Pancreas (tissue), 10 donors: ENCODE measurements at regions not wholly inside any gene's neighbourhood (a gene's known extent, or its start where the extent isn't known, plus 50 kb on each side); places are given as distances from the start of the nearest gene placed in this dataset.

ENCODE experiments used
- ATAC-seq, 4 donors: fragments of 200-7000 bp; cut with Tn5 transposase; one replicate each; pipeline versions ENCODE4 v1.8.0 to v1.9.1; 2020; ENCODE audit warnings: mild to moderate bottlenecking in 4 of 4, moderate library complexity in 4 of 4
- DNase-seq, 6 donors: peaks; one replicate each; pipeline ENCODE4 v3.0.0-alpha.2; 2020
- FAIRE-seq: peaks from 2 replicates; lab custom pipeline; 2012; peaks lifted over from hg19 to GRCh38; lab: Jason Lieb, UNC
- H3K27ac ChIP-seq, 4 donors: fragments of 200-600 bp; sonication (generic); 1 replicate in 3 of 4; 2 replicates in 1 of 4; pipeline versions ENCODE4 v1.5.0 to v1.8.0; 2020
- H3K27me3 ChIP-seq, 4 donors: fragments of 200-600 bp; one replicate each; pipeline ENCODE4 v1.8.0; 2021
- H3K36me3 ChIP-seq, 3 donors: fragments of 200-600 bp; sonication (generic) in 1 of 3; one replicate each; pipeline versions ENCODE4 v1.5.0 to v1.8.0; 2020 to 2021
- H3K4me1 ChIP-seq, 3 donors: fragments of 200-600 bp; one replicate each; pipeline ENCODE4 v1.8.0; 2021
- H3K4me3 ChIP-seq, 4 donors: fragments of 200-600 bp; sonication (generic) in 2 of 4; one replicate each; pipeline versions ENCODE4 v1.5.0 to v1.8.0; 2020 to 2021
- H3K9me3 ChIP-seq, 4 donors: fragments of 200-600 bp; one replicate each; pipeline ENCODE4 v1.8.0; 2021
- WGBS, 2 donors: extraction: QIAGEN DNeasy Blood & Tissue Kit; methylation state at CpG; one replicate each; pipeline ENCODE4 v1.1.7; 2013; 5-methylcytosine and 5-hydroxymethylcytosine counted together
- intact Hi-C, 3 donors: fragments of 100-400 bp; cut with DNase I; formaldehyde crosslinking; loops; one replicate each; pipeline versions ENCODE4 v1.11.1 to v1.14.2; 2022
- TF ChIP-seq, protein P1 (sequence below), 4 donors: fragments of 200-600 bp; sonication (generic) in 3 of 4; IDR thresholded peaks; one replicate each; pipeline versions ENCODE4 v1.5.0 to v1.8.0; 2021; ENCODE audit warnings: antibody characterized with exemption in 4 of 4
- donor health status: healthy with polysubstance abuse.
- donor health status: DM: no; HTN: no; CAD: no; lungs with moderate emphysema.
- donor health status: DM: no; HTN: no; CAD: no.
- donor health status: control.
- donor health status: control.
- donor health status: Bipolar disorder and iron deficiency.
- donor health status: DM: yes; HTN: yes; CAD: no.
- donor health status: DM: no; HTN: no; CAD: no.
- donor health status: DM: no; HTN: no; CAD: no.
- donor health status: DM: yes; HTN: yes; CAD: no.

DNA sequence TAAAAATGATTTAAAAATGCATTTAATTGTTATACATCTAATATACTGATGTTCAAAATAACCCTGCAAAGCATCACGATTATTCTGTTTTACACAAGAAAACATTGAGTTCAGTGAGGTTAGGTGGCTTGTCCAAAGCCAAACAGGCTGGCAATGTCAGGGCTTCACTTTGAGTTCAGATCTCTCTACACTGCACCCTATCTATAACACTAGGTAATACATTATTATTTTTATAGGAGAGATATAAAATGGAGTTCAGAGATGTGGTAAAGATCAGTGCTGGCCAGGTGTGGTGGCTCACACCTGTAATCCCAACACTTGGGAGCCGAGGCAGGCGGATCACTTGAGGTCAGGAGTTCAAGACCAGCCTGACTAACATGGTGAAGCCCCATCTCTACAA, 165.9 kb upstream of the MYO3A start:
- H3K9me3 ChIP-seq, result no peaks in the 10 kb centered on the region
- no peak overlapping the region for H3K27ac ChIP-seq
- WGBS, 2 donors, result 64 to 69% methylated on average over 3 of the region's 3 CpGs
- H3K4me3 ChIP-seq, result no peak overlapping the region
- intact Hi-C loops, result no loop called here
- peaks cover 0 to 8% (median 0%) of the 10 kb centered on the region in 4 donors for H3K27me3 ChIP-seq
- H3K36me3 ChIP-seq, result no peaks in the 10 kb centered on the region
- FAIRE-seq (no peak), DNase-seq (no peak), ATAC-seq (no peak)
- no peaks in the 10 kb centered on the region for H3K4me1 ChIP-seq
- TF ChIP-seq, protein P1, sequence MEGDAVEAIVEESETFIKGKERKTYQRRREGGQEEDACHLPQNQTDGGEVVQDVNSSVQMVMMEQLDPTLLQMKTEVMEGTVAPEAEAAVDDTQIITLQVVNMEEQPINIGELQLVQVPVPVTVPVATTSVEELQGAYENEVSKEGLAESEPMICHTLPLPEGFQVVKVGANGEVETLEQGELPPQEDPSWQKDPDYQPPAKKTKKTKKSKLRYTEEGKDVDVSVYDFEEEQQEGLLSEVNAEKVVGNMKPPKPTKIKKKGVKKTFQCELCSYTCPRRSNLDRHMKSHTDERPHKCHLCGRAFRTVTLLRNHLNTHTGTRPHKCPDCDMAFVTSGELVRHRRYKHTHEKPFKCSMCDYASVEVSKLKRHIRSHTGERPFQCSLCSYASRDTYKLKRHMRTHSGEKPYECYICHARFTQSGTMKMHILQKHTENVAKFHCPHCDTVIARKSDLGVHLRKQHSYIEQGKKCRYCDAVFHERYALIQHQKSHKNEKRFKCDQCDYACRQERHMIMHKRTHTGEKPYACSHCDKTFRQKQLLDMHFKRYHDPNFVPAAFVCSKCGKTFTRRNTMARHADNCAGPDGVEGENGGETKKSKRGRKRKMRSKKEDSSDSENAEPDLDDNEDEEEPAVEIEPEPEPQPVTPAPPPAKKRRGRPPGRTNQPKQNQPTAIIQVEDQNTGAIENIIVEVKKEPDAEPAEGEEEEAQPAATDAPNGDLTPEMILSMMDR (IDR thresholded peaks at IDR 0.05), result no peak

DNA sequence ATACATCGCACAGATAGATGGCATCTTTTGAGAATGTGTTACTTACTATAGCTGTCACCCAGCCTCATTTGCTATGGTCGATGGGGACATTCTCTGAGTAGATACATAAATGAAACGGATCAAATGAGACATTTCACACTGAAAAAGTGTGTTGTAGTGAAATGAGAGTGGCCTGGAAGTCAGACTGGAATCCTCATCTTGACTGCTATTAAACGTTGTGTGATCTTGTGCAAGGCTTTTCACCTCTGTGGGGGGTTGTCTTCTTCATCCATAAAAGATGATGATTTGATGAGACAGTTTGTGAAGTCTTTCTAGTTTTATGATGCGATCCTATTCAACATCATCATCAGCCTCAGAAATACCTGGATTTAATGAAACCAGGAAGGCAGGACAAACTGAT, 155.4 kb upstream of the MYO3A start:
- Histone ChIP-seq H3K27me3 (no peaks in the 10 kb centered on the region), H3K27ac (no peak overlapping the region), H3K36me3 (no peaks in the 10 kb centered on the region), H3K4me1 (no peaks in the 10 kb centered on the region), H3K4me3 (no peak overlapping the region), H3K9me3 (no peaks in the 10 kb centered on the region)
- TF ChIP-seq, protein P1 (IDR thresholded peaks at IDR 0.05), result no peak
- ATAC-seq (no peak), DNase-seq (no peak), FAIRE-seq (no peak)
- intact Hi-C loops, result no loop called here
- 58 to 66% methylated on average over 5 of the region's 5 CpGs for WGBS, 2 donors

DNA sequence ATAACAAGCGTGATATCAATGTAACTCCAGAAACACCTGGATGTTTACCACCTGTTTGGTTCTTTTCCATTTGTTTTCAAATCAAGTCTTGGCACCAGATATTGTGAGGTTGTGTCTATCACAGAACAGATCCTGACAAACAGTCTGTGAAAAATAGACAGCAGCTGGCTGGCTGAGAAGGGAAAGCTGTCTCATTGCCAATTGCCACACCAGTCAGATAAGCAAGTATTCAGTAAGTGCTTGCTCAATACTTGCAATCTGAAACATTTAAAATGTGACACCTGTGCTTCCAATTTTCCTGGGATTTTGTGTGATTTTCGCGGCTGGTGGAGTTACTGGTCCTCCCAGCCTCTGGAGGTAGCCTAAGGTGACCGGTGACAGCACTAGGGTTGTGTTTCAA, 147.9 kb upstream of the MYO3A start:
- ATAC-seq, result peak in 3 of 4 donors; percentile 59 to 71 (median 61)

DNA sequence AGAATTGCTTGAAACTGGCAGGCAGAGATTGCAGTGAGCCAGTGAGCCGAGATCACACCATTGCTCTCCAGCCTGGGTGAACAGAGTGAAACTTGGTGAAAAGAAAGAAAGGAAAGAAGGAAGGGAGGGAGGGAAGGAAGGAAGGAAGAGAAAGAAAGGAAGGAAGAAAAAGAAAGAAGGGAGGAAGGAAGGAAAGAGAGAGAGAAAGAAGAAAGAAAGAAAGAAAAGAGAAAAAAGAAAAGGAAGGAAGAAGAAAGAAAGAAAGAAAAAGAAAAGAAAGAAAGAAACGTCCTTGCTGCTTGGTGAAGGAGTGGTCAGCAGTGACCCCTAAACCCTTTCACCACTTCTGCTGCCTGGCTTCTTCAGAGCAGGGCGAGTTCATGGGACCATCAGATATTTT, 147.1 kb upstream of the MYO3A start:
- WGBS, 2 donors, result 59 to 70% methylated on average over 3 of the region's 3 CpGs
- ATAC-seq, result no peak
- H3K36me3 ChIP-seq, result no peaks in the 10 kb centered on the region
- peaks cover 0 to 5% (median 0%) of the 10 kb centered on the region in 3 donors for H3K4me1 ChIP-seq
- H3K27me3 ChIP-seq, result no peaks in the 10 kb centered on the region
- DNase-seq, result no peak
- TF ChIP-seq, protein P1 (IDR thresholded peaks at IDR 0.05), result no peak
- no peak overlapping the region for H3K4me3 ChIP-seq
- intact Hi-C loops, result no loop called here
- H3K27ac ChIP-seq, result no peak overlapping the region
- FAIRE-seq, result no peak
- H3K9me3 ChIP-seq, result no peaks in the 10 kb centered on the region

More for the DNA sequence above, 147.9 kb upstream of the MYO3A start:
- no peaks in the 10 kb centered on the region for H3K9me3 ChIP-seq
- H3K27ac ChIP-seq, result no peak overlapping the region
- no peak for FAIRE-seq
- TF ChIP-seq, protein P1 (IDR thresholded peaks at IDR 0.05), result no peak
- no peaks in the 10 kb centered on the region for H3K27me3 ChIP-seq
- peak in 2 of 6 donors; percentile 4 to 15 for DNase-seq
- no peaks in the 10 kb centered on the region for H3K36me3 ChIP-seq
- H3K4me3 ChIP-seq, result no peak overlapping the region
- intact Hi-C loops, result no loop called here
- 18 to 20% methylated on average over 4 of the region's 4 CpGs for WGBS, 2 donors
- H3K4me1 ChIP-seq, result peaks cover 0 to 5% (median 0%) of the 10 kb centered on the region in 3 donors

- H3K27ac ChIP-seq, result no peak overlapping the region
- no peaks in the 10 kb centered on the region for H3K4me1 ChIP-seq
- no peak overlapping the region for H3K4me3 ChIP-seq
- FAIRE-seq, result no peak
- no peak for ATAC-seq
- no peak for DNase-seq
- 73 to 86% methylated on average over 3 of the region's 3 CpGs for WGBS, 2 donors
- no peaks in the 10 kb centered on the region for H3K9me3 ChIP-seq
- intact Hi-C loops, result no loop called here
- TF ChIP-seq, protein P1 (IDR thresholded peaks at IDR 0.05), result no peak
- H3K27me3 ChIP-seq, result no peaks in the 10 kb centered on the region
- no peaks in the 10 kb centered on the region for H3K36me3 ChIP-seq
Observed at GRCh38 chr10:25797888-25798429, 136.1 kb upstream of the MYO3A start.
